ENCODE measurements at regions not wholly inside any gene's neighbourhood (a gene's known extent, or its start where the extent isn't known, plus 50 kb on each side); places are given as distances from the start of the nearest gene placed in this dataset.

GRCh38 chr7:118870187-118870586 is 645.7 kb downstream of the ANKRD7 start:
- TF ChIP-seq RFX5 (IDR thresholded peaks at IDR 0.05) (no peak), MAX (IDR thresholded peaks at IDR 0.05) (no peak), GATA3 (IDR thresholded peaks at IDR 0.05; ENCODE audit: borderline replicate concordance) (no peak), POLR2A (IDR thresholded peaks at IDR 0.05; ENCODE audit: low read length) (no peak)
